PC-3 (cell line): ENCODE measurements at regions not wholly inside any gene's neighbourhood (a gene's known extent, or its start where the extent isn't known, plus 50 kb on each side); places are given as distances from the start of the nearest gene placed in this dataset.

Experiments
- EZH2 ChIP-seq: fragments of 300-600 bp; sonication (generic); IDR thresholded peaks from one replicate; pipeline ENCODE4 v1.6.1; 2017; ENCODE audit warnings: antibody characterized with exemption, mild to moderate bottlenecking, low read length; ENCODE audit not compliant: unreplicated experiment
- EZH2phosphoT487 ChIP-seq: fragments of 300-600 bp; sonication (generic); IDR thresholded peaks from 2 replicates; pipeline ENCODE4 v1.6.1; 2018; ENCODE audit warnings: mild to moderate bottlenecking, antibody characterized with exemption, low read length, borderline replicate concordance
- TF ChIP-seq, protein P1 (sequence below): fragments of 300-600 bp; sonication (generic); conservative IDR thresholded peaks from 2 replicates; pipeline ENCODE4 v1.5.1; 2017; ENCODE audit warnings: antibody characterized with exemption, low read depth, mild to moderate bottlenecking, low read length

DNA sequence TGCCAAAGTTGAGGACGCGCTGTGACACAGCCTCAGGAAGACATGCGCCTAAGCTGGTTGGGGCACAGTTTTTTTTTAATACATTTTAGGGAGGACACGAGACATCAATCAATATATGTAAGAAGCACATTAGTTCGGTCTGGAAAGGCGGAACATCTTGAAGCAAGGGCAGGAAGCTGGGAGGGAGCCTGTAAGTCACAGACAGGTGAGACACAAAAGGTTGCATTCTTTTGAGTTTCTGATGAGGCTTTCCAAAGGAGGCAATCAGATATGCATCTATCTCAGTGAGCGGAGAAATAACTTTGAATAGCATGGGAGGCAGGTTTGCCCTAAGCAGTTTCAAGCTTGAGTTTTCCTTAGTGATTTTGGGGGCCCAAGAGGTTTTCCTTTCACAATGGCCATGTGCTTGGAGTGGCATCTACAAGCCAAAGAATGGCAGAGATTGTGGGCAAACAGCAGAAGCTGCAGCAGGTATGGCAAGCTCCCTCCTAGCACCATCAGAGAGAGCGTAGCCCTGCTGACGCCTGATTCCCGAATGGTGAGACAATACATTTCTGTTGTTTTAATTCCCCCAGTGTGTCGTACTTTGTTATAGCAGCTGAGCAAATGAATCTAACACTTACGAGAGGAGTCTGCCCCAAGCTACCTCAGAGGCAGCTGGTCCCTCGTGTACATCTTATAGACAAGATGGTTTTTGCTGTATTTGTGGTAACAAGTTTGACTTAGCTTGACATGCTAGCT, 99.5 kb upstream of the TMTC4 start:
- TF ChIP-seq, protein P1, sequence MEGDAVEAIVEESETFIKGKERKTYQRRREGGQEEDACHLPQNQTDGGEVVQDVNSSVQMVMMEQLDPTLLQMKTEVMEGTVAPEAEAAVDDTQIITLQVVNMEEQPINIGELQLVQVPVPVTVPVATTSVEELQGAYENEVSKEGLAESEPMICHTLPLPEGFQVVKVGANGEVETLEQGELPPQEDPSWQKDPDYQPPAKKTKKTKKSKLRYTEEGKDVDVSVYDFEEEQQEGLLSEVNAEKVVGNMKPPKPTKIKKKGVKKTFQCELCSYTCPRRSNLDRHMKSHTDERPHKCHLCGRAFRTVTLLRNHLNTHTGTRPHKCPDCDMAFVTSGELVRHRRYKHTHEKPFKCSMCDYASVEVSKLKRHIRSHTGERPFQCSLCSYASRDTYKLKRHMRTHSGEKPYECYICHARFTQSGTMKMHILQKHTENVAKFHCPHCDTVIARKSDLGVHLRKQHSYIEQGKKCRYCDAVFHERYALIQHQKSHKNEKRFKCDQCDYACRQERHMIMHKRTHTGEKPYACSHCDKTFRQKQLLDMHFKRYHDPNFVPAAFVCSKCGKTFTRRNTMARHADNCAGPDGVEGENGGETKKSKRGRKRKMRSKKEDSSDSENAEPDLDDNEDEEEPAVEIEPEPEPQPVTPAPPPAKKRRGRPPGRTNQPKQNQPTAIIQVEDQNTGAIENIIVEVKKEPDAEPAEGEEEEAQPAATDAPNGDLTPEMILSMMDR, result no peak
- TF ChIP-seq EZH2 (no peak), EZH2phosphoT487 (no peak)
